NCI-H526 treated with DMSO at 0.1 percent for 48 hours (cell line): ENCODE measurements at regions not wholly inside any gene's neighbourhood (a gene's known extent, or its start where the extent isn't known, plus 50 kb on each side); places are given as distances from the start of the nearest gene placed in this dataset.

Experiments
- DNase-seq: peaks from one replicate; lab custom pipeline; 2025; lab: John Stamatoyannopoulos, UW

DNA sequence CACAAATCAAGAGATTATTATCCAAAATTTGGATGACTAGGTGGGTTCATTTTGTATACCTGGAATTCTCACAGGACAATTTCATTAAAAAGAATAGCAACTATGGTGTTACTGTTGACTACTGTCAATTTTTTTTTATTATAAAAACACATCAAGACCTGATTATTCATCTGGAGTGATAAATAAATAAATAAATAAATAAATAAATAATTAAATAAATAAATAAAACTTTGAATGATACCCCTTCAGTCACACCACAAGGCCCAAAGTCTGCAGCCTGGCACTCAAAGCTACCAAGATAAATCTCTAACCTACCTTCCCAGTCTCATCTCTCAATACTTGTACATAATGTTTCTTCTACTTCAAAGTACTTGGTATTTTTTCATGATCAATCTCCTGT, 294.0 kb upstream of the KLHL29 start:
- DNase-seq = no peak

GRCh38 chr2:23091900-23092299, 293.1 kb upstream of the KLHL29 start:
- DNase-seq = no peak

DNA sequence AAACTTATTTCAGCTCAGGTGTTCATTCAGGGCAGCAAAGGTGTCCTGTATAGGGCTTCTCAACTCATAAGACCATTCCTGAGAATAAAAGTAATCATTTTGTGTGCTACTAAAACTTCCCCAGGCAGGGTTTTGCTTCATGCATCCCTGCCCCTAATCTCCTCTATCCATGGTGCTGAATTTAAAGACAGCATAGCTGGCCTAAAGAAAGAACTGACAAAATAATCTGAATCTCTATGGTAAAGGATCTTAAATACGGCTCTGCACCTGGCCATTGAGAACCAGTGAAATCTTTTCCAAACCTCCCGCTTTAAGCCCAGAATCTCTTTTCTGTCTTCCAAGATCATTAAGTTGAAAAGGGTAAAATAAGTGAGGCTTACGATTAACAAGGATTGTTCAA, 292.1 kb upstream of the KLHL29 start:
- DNase-seq = no peak

DNA sequence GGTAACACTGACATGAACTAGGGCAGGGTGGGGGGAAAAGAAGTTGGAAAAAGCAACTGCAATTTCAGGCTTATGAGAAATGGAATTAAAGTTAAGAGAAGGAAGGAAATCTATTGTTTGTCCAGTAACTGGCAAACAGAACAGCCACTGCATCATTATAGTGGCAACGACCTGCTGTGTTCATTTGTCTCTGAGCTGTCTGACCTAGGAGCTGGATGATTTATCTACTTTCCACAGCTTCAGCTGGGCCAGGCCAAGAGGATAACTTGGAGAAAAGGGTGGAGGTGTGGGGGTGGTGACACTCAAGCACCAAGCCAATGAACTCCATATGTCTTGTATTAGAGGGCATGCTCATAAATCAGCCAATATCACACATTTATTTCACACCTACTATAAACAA, 291.5 kb upstream of the KLHL29 start:
- DNase-seq = no peak

GRCh38 chr2:23096906-23097602, 287.9 kb upstream of the KLHL29 start:
- DNase-seq = no peak

DNA sequence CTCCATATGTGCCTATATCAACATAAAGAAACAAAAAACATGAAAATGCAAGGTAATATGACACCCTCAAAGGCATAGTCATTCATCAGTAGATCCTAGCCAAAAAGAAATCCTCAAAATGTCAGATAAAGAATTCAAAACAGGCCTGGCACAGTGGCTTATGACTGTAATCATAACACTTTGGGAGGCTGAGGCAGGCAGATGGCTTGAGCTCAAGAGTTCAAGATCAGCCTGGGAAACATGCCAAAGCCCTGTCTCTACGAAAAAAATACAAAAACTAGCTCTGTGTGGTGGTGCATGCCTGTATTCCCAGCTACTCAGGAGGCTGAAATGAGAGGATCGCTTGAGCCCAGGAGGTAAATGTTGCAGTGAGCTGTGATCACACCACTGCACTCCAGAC, 284.6 kb upstream of the KLHL29 start:
- DNase-seq = no peak

- no peak for DNase-seq
Measured at GRCh38 chr2:23106242-23106785, 278.7 kb upstream of the KLHL29 start.

- no peak for DNase-seq
Measured at GRCh38 chr2:23107327-23107941, 277.5 kb upstream of the KLHL29 start.

DNA sequence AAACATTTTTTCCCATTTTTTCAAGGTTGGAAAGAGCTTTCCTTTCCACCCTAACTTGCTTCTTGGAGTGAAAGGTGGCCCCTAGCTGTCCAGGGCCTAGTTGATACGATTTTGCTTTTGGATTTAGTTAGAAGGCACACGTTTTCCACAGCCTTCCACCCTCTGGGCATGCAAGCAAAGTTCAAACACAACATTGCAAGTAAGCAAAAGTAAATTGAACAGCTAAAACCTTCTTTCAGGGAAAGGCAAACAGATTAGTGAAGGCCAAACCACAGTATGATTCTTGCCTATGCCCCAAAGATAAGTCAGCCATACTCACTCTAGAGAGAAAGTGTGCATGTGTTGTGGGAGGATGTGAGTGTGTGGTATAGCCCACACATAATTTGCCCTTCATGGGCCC, 273.7 kb upstream of the KLHL29 start:
- DNase-seq = no peak

DNA sequence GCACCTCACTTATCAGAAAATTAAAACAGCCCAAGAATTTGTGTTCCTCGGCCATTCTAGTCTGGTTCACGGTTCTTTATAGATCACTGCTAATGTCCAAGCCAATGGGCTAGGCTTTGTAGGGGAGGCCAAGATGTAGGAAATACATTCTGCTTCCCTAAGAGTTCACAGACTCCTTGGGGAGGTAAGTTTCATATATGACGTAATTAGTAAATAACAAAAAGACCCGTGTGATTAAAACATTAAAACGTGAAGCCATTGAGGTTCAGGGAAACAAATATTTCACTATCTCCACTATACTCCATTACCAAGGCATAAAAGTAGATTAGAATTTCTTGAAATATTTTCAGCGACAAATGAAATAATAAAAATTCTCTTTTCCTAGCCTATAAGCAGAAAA, 272.5 kb upstream of the KLHL29 start:
- no peak for DNase-seq

- no peak for DNase-seq
Measured at GRCh38 chr2:23114299-23114698, 270.7 kb upstream of the KLHL29 start.

DNA sequence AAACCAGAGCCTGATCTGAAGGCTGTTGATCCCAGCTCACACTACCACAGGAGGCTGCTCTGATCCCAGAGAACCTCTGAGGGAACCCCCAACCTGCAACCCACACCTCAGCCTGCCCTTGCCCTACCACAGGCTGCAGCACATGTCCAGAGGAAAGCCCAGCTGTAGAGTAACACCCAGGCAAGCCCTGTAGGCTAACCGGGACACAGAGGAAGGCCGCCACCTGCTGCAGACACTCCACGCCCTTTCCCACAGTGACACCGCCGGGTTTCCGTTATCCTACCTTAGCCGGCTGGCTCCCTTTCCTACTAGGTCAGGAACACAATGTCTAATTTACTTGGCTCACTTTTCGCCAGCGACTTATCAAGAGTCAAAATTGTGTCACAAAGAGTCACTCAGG, 266.7 kb upstream of the KLHL29 start:
- DNase-seq = no peak

DNA sequence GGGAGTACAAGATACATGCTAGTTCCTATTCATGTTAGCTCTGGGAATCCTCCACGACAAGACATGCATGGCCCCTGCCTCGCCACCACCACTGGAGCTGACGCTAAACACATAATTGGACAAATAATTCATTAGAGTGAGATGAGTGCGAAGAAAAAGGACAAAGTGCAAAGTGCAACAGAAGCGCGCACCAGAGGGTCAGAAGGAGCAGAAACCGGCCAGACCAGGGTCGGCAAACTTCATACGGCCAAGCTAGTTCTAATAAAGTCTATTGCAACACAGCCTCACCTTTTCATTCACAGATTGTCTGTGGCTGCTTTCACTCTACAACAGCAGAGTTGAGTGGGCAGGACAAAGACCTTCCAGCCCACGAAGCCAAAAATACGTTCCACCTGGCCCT, 266.1 kb upstream of the KLHL29 start:
- DNase-seq = no peak

- no peak for DNase-seq
Measured at GRCh38 chr2:23120161-23120560, 264.8 kb upstream of the KLHL29 start.

DNA sequence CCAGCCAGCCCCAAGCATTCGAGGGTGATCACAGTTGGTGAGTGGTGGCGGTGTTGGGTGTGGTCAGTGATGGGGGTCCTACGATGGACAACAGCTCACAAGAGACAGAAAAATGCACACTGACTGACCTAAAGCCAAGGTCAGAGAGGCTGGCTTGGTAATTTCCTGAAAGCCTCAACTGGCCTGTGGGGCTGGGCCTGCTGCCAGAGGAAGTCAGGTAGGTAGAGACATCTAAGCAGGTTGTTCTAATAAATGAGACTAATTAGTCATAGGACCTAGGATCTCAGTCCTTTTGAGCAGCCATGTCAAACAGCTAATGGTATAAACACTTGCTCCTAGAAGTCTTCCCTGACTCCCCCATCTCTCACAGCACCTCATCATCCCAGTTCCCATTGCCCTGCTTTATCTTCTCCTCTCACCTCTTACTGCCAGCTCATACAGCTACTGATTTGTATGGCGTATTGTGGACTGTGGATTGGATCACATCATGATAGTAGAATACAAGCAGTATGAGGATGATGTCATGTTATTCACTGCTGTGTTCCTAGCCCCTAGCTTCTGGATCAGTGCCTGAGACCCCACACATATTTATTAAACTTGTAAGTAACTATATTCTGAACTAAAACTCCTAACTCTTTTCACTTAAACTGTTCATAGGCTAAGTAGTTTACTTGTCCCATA, 262.9 kb upstream of the KLHL29 start:
- DNase-seq = no peak

- DNase-seq = no peak
Measured at GRCh38 chr2:23122681-23123215, 262.2 kb upstream of the KLHL29 start.

DNA sequence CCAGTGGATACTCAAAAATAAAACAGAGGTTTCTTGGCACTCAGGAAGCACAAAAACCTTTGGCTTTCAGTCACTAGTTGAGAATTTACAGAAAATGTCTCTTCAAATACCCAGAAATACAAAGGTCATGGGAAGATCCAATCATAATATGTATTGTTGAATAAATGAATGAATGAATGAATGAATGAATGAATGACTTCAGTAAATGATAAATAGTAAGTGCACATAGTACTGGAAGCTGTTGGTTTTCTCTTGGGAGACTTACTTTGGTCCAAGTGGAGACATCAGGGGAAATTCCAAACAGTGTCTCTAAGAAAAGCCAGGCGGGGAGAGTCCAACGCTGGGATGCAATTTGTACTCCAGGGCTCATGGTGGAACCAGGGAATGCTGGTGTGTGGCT, 261.3 kb upstream of the KLHL29 start:
- DNase-seq = no peak

DNA sequence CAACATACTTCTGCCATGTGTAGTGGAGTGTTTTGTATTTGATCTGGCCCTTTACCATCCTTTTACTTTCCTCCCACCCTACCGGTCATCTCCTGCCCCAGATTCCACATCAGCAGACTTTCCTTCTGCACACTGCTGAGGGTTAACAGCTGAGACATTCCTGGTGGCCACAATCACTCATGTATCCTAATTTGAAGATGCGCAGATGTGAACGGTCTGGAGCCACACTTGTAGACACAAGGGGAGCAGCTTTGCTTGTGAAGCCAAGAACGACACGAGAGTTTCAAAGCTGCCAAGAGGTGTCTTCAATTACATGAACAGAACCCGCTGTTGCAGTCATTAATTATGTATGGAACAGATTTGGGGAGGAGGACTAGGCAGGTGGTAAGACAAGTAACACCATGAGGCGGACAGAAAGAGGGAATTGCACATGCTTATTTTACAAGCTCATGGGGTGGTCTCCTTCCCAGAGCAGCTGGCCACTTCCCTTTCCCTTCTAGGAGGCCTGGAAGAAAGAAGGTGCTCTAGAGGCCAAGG, 260.7 kb upstream of the KLHL29 start:
- no peak for DNase-seq

- no peak for DNase-seq
Measured at GRCh38 chr2:23127465-23127864, 257.5 kb upstream of the KLHL29 start.

DNA sequence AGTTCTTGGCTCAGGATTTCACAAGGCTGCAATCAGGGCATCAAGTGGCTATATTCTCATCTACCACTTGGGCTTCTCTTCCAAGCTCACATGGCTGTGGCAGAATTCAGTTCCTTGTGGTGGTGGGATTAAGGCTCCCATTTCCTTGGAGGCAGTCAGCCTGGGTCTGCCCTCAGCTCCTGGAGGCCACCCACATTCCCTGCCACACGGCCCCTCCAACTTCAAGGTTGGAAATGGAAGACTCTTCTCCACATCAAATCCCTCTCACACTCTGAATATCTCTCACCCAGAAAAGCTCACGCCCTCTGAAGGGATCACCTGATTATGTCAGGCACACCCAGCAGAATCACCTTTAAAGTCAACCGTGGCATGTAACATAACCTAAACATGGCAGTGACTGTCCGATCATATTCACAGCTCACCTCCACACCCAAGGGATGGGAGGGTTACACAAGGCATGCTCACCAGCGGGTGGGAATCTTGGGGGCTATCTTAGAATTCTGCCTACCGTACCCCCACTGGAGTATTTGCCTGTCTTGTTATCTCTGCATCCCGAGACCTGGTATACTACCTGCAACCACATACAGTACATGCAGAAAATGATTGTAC, 256.2 kb upstream of the KLHL29 start:
- no peak for DNase-seq

GRCh38 chr2:23131066-23131575, 253.9 kb upstream of the KLHL29 start:
- DNase-seq = no peak

- no peak for DNase-seq
Measured at GRCh38 chr2:23132000-23132399, 253.0 kb upstream of the KLHL29 start.
